Cardiac fibroblast (primary cell): ENCODE measurements at regions not wholly inside any gene's neighbourhood (a gene's known extent, or its start where the extent isn't known, plus 50 kb on each side); places are given as distances from the start of the nearest gene placed in this dataset.

Experiments
- DNase-seq, 2 donors: peaks; one replicate each; pipeline versions ENCODE4 v3.0.0 to v3.0.0-alpha.2; 2010; ENCODE audit warnings: low read depth in 2 of 2
- H3K4me3 ChIP-seq, 2 donors: replicated peaks in 1 of 2; 1 replicate in 1 of 2; 2 replicates in 1 of 2; pipeline ENCODE4 v1.5.1; 2011; ENCODE audit warnings: low read depth in 2 of 2, low read length in 2 of 2, mild to moderate bottlenecking in 2 of 2, moderate library complexity in 1 of 2
- TF ChIP-seq, protein P1 (sequence below): IDR thresholded peaks from one replicate; pipeline ENCODE4 v1.5.1; 2011; ENCODE audit warnings: low read depth, mild to moderate bottlenecking, low read length, inconsistent platforms

DNA sequence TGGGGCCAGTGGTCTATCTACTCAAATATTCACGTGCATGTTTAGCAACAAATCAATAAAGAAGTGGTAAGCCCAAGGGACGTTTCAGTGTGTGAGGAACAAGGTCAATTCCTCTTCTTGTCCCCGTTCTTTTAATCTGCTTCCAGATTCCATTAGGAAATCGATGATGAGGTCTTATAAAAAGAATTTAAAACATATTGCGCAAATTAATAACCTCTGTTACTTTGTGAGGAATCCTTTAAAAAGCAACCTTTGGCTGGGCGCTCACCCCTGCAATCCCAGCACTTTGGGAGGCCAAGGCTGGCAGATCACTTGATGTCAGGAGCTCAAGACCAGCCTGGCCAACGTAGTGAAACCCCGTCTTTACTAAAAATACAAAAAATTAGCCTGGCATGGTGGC, 113.0 kb upstream of the TMPRSS2 start:
- TF ChIP-seq, protein P1, sequence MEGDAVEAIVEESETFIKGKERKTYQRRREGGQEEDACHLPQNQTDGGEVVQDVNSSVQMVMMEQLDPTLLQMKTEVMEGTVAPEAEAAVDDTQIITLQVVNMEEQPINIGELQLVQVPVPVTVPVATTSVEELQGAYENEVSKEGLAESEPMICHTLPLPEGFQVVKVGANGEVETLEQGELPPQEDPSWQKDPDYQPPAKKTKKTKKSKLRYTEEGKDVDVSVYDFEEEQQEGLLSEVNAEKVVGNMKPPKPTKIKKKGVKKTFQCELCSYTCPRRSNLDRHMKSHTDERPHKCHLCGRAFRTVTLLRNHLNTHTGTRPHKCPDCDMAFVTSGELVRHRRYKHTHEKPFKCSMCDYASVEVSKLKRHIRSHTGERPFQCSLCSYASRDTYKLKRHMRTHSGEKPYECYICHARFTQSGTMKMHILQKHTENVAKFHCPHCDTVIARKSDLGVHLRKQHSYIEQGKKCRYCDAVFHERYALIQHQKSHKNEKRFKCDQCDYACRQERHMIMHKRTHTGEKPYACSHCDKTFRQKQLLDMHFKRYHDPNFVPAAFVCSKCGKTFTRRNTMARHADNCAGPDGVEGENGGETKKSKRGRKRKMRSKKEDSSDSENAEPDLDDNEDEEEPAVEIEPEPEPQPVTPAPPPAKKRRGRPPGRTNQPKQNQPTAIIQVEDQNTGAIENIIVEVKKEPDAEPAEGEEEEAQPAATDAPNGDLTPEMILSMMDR, result no peak
- DNase-seq, result peak; percentile 52 to 55
- no peak overlapping the region for H3K4me3 ChIP-seq

DNA sequence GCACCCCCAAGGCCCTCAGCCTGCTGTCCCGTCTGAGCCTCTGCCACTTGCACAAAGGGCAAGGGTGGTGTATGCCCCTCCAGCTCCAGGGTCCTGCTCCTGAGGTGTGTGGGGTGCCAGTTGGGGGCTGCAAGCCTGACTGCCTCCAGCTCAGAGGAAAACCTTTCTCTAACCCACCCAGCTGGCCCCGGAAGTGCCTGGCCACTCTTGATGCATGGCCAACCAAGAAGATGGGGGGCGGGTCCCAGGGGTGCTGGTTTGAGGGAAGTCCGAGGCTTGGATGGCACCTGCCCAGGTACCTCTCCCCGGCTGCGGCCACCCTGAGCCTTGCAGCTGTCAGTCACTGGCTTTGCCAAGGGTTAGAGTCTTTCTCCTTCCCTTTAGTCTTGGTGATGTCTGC, 112.6 kb upstream of the TMPRSS2 start:
- no peak for DNase-seq
- no peak overlapping the region for H3K4me3 ChIP-seq
- TF ChIP-seq, protein P1, result no peak

- no peak overlapping the region for H3K4me3 ChIP-seq
Observed at GRCh38 chr21:41616031-41616591, 108.2 kb upstream of the TMPRSS2 start.

DNA sequence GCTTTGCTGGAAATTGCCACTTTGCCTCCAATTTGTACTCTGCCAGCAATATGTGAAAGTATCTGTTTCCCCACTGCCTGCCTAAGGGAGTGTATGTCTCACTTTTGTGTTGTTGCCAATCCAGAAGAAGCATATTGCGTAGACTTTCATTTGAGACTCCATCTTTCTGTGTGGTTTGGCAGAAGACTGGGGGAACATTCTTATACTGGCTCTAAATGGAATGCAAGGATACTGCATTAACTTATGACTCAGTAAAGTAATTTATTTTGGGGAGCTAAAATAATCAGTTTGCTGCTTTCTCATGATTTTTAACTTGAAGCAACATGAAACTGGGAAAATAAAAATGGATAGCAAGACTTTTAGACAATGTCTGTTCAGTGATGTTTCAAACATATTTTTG, 107.7 kb upstream of the TMPRSS2 start:
- H3K4me3 ChIP-seq, result no peak overlapping the region
- TF ChIP-seq, protein P1, result no peak
- DNase-seq, result peak; percentile 97 to 98

More at GRCh38 chr21:41616031-41616591, 108.2 kb upstream of the TMPRSS2 start:
- DNase-seq, result peak; percentile 75 to 80
- TF ChIP-seq, protein P1, result no peak

GRCh38 chr21:41614511-41614910, 106.6 kb upstream of the TMPRSS2 start:
- DNase-seq, result no peak
- no peak overlapping the region for H3K4me3 ChIP-seq
- TF ChIP-seq, protein P1, result no peak

DNA sequence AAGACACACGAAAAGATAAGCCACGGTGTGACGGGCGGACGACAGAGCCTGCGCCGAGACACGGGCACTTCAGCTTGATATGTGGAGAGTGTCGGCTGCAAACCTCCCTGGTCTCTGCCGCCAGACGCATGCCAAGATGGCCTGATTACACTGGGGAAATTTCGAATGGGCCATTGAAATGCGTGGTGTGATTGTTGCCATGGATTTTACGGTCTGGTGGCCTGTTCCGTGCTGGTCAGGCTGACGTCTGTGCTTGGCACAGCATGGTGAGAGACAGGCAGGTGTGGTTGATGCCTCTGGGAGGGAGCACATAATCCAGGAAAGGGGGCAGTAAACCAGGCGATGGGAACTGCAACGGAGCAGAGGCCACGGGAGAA, 105.6 kb upstream of the TMPRSS2 start:
- TF ChIP-seq, protein P1, result no peak
- no peak for DNase-seq

More for the DNA sequence above, 105.6 kb upstream of the TMPRSS2 start:
- H3K4me3 ChIP-seq, result no peak overlapping the region
